DND-41 (cell line): ENCODE measurements at regions not wholly inside any gene's neighbourhood (a gene's known extent, or its start where the extent isn't known, plus 50 kb on each side); places are given as distances from the start of the nearest gene placed in this dataset.

Source experiments
- EZH2 ChIP-seq: IDR thresholded peaks from 3 replicates; pipeline ENCODE4 v1.6.1; 2012; ENCODE audit warnings: borderline replicate concordance, low read depth, mild to moderate bottlenecking, moderate library complexity, low read length, inconsistent platforms; ENCODE audit not compliant: severe bottlenecking
- TF ChIP-seq, protein P1 (sequence below): IDR thresholded peaks from 2 replicates; pipeline ENCODE4 v1.5.1; 2012; ENCODE audit warnings: borderline replicate concordance, low read length, moderate library complexity, mild to moderate bottlenecking; ENCODE audit not compliant: poor library complexity, severe bottlenecking; ENCODE audit errors: extremely low read depth

DNA sequence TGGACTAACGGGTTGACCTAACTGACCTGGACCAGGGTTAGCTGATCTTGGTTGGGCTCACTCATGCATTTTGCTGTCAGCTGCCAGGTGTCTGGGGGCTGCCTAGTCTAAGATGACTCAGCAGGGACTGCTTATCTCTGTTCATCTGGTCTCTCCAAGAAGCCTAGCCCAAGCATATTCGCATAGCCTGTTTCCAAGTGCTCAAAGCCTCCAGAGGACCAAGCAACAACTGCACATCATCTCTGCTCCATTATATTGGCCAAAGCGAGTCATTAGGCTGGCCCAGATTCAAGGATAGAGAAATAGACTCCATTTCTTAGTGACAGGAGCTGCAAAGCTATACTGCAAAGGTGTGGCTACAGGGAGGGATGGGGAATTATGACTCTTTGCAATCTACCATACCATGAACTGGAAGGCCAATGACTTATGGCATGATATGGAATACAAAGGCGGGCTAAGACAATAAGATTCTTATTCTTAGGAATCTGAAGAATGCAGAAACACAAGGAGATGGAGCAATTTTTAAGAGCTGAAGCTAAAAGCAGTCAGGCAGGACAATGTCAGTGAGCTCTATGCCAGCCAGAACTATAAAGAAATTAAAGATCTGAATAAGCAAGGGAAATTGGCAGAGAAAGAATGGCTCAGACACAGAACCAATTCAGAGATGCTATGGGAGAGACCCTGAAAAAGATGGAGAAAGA lies 194.6 kb upstream of the FSCB start:
- no peak for TF ChIP-seq EZH2
- TF ChIP-seq, protein P1, sequence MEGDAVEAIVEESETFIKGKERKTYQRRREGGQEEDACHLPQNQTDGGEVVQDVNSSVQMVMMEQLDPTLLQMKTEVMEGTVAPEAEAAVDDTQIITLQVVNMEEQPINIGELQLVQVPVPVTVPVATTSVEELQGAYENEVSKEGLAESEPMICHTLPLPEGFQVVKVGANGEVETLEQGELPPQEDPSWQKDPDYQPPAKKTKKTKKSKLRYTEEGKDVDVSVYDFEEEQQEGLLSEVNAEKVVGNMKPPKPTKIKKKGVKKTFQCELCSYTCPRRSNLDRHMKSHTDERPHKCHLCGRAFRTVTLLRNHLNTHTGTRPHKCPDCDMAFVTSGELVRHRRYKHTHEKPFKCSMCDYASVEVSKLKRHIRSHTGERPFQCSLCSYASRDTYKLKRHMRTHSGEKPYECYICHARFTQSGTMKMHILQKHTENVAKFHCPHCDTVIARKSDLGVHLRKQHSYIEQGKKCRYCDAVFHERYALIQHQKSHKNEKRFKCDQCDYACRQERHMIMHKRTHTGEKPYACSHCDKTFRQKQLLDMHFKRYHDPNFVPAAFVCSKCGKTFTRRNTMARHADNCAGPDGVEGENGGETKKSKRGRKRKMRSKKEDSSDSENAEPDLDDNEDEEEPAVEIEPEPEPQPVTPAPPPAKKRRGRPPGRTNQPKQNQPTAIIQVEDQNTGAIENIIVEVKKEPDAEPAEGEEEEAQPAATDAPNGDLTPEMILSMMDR, result no peak
